GM12878 (cell line): ENCODE measurements at regions not wholly inside any gene's neighbourhood (a gene's known extent, or its start where the extent isn't known, plus 50 kb on each side); places are given as distances from the start of the nearest gene placed in this dataset.

ENCODE experiments used
- ATAC-seq: fragments of 200-7000 bp; cut with Tn5 transposase; 3 replicates; pipeline ENCODE4 v1.9.1; 2020; ENCODE audit warnings: mild to moderate bottlenecking, moderate library complexity
- BruUV-seq: library from RNA; stranded (reverse); fragments of 400-500 nt; replicated peaks from 2 replicates; lab custom pipeline; 2021; lab: Mats Ljungman, UMichigan
- CTCF ChIA-PET: fragments of 300-600 bp; sonication (Branson Sonifier 250); formaldehyde crosslinking; extraction: SDS; loops from one replicate; lab custom pipeline; 2021; ENCODE audit warnings: inconsistent platforms; lab: Yijun Ruan, JAX
- POLR2A ChIA-PET: fragments of 350-600 bp; formaldehyde crosslinking; extraction: SDS; loops from one replicate; lab custom pipeline; 2021; ENCODE audit warnings: inconsistent platforms; lab: Charles Lee
- RAD21 ChIA-PET: fragments of 300-600 bp; sonication (Branson Sonifier 250); formaldehyde crosslinking; loops from one replicate; lab custom pipeline; 2023; ENCODE audit warnings: antibody characterized with exemption; ENCODE audit not compliant: unreplicated experiment; lab: Charles Lee
- SMC1A ChIA-PET: fragments of 300-600 bp; sonication (Branson Sonifier 250); formaldehyde crosslinking; loops from one replicate; lab custom pipeline; 2023; ENCODE audit not compliant: unreplicated experiment, uncharacterized antibody; lab: Charles Lee
- DNase-seq: peaks from one replicate; pipeline ENCODE4 v3.0.0-alpha.2; 2011; ENCODE audit warnings: low read depth, low spot score
- FAIRE-seq: peaks from 3 replicates; lab custom pipeline; 2011; peaks lifted over from hg19 to GRCh38; lab: Jason Lieb, UNC
- H2AFZ ChIP-seq: 2 replicates; pipeline ENCODE4 v1.6.0; 2011; ENCODE audit warnings: low read depth, low read length, control low read depth; ENCODE audit not compliant: control insufficient read depth
- H3K27ac ChIP-seq: 2 replicates; pipeline ENCODE4 v1.5.1; 2011; ENCODE audit warnings: control low read depth; ENCODE audit not compliant: control insufficient read depth, insufficient read depth
- H3K27me3 ChIP-seq, 2 experiments: replicated peaks in 1 of 2; 2 replicates each; pipeline versions ENCODE4 v1.6.0 to v1.6.1; 2011; ENCODE audit warnings: low read length in 1 of 2; ENCODE audit not compliant: control insufficient read depth in 2 of 2, insufficient read depth in 2 of 2
- H3K36me3 ChIP-seq, 2 experiments: 2 replicates each; pipeline ENCODE4 v1.5.1; 2011; ENCODE audit warnings: low read length in 1 of 2; ENCODE audit not compliant: control insufficient read depth in 2 of 2, insufficient read depth in 2 of 2
- H3K4me1 ChIP-seq: 2 replicates; pipeline ENCODE4 v1.6.1; 2011; ENCODE audit warnings: mild to moderate bottlenecking, low read length, moderate library complexity, mixed read lengths; ENCODE audit not compliant: control insufficient read depth, insufficient read depth
- H3K4me2 ChIP-seq: 2 replicates; pipeline ENCODE4 v1.6.0; 2011; ENCODE audit warnings: control low read depth; ENCODE audit not compliant: control insufficient read depth, insufficient read depth
- H3K4me3 ChIP-seq: fragments of 200-600 bp; sonication (generic); 2 replicates; pipeline ENCODE4 v1.5.1; 2016
- H3K79me2 ChIP-seq: 2 replicates; pipeline ENCODE4 v1.6.0; 2011; ENCODE audit warnings: low read length; ENCODE audit not compliant: control insufficient read depth, insufficient read depth
- H3K9ac ChIP-seq: 2 replicates; pipeline ENCODE4 v1.8.0; 2011; ENCODE audit warnings: low read length, control low read depth, mixed read lengths; ENCODE audit not compliant: control insufficient read depth, insufficient read depth
- H3K9me3 ChIP-seq: replicated peaks from 3 replicates; pipeline ENCODE4 v1.5.1; 2011; ENCODE audit warnings: mild to moderate bottlenecking, low read length; ENCODE audit not compliant: control insufficient read depth, insufficient read depth
- H4K20me1 ChIP-seq: 2 replicates; pipeline ENCODE4 v1.6.0; 2011; ENCODE audit not compliant: control insufficient read depth, insufficient read depth
- BCL11A ChIP-seq: IDR thresholded peaks from 2 replicates; pipeline ENCODE4 v1.6.1; 2011; ENCODE audit warnings: low read depth, low read length
- HCFC1 ChIP-seq: fragments of 150-350 bp; IDR thresholded peaks from 2 replicates; pipeline ENCODE4 v1.6.1; 2014; ENCODE audit warnings: low read length
- LARP7 ChIP-seq: fragments of 450-650 bp; IDR thresholded peaks from 2 replicates; pipeline ENCODE4 v1.6.1; 2017; ENCODE audit warnings: mild to moderate bottlenecking
- MEF2A ChIP-seq: IDR thresholded peaks from 2 replicates; pipeline ENCODE4 v1.6.1; 2011; ENCODE audit warnings: low read depth, mild to moderate bottlenecking, low read length, moderate library complexity; ENCODE audit not compliant: insufficient read depth
- MTA2 ChIP-seq: fragments of 450-650 bp; IDR thresholded peaks from 2 replicates; pipeline ENCODE4 v1.6.1; 2016; ENCODE audit warnings: low read depth, mild to moderate bottlenecking, moderate library complexity
- NFIC ChIP-seq: IDR thresholded peaks from 2 replicates; pipeline ENCODE4 v1.6.1; 2012; ENCODE audit warnings: low read depth, mild to moderate bottlenecking, inconsistent platforms, low read length, moderate library complexity
- NR2C1 ChIP-seq: fragments of 450-650 bp; IDR thresholded peaks from 2 replicates; pipeline ENCODE4 v1.6.1; 2017; ENCODE audit warnings: antibody characterized with exemption, mild to moderate bottlenecking, moderate library complexity
- PAX8 ChIP-seq: fragments of 450-650 bp; IDR thresholded peaks from 2 replicates; pipeline ENCODE4 v1.6.1; 2017; ENCODE audit warnings: mild to moderate bottlenecking, moderate library complexity
- SUPT20H ChIP-seq: IDR thresholded peaks from 2 replicates; pipeline ENCODE4 v1.6.1; 2011; ENCODE audit warnings: low read depth, mild to moderate bottlenecking, low read length, moderate library complexity, borderline replicate concordance; ENCODE audit not compliant: control insufficient read depth
- ZBED1 ChIP-seq: IDR thresholded peaks from 2 replicates; pipeline ENCODE4 v1.6.1; 2016; ENCODE audit warnings: borderline replicate concordance
- ZNF622 ChIP-seq: fragments of 450-650 bp; IDR thresholded peaks from 2 replicates; pipeline ENCODE4 v1.6.1; 2017; ENCODE audit warnings: mild to moderate bottlenecking, inconsistent platforms
- WGBS: methylation state at CpG from one replicate; pipeline ENCODE4 v1.1.6; 2016; ENCODE audit warnings: low lambda C conversion rate; ENCODE audit not compliant: insufficient replicate concordance, insufficient coverage; ENCODE audit errors: missing lambda C conversion rate; 5-methylcytosine and 5-hydroxymethylcytosine counted together
- in situ Hi-C: fragments of 300-500 bp; cut with MboI; formaldehyde crosslinking; loops from 9 replicates; pipeline ENCODE4 v1.14.3; 2018; ENCODE audit warnings: mixed read lengths
- intact Hi-C: fragments of 100-400 bp; cut with micrococcal nuclease; formaldehyde crosslinking; loops from one replicate; pipeline ENCODE4 v1.14.2; 2022; ENCODE audit not compliant: unreplicated experiment

DNA sequence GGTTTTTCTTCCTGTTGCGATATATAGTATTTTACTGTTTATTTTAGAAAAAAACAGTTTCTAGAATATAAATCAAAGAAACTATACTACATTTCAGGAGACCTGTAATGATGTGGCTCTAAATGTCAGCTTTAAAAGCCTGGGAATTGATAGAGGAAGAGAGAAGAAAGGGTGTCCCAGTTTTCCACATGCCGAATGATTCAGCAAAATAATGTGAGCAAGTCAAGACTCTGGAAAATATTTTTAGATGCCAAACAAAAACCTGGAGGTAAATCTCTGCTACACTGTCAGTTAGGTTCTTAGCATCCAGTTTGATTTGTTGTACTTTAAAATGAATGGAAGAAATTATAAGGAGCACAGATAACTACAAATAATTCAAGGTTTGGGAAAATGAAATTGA, 67.1 kb upstream of the DSG1 start:
- intact Hi-C loops, result no loop called here
- Histone ChIP-seq H3K4me2 (no peak overlapping the region), H3K4me1 (no peaks in the 10 kb centered on the region)
- no TSS peak for BruUV-seq
- no peak for DNase-seq
- RAD21 ChIA-PET, result no interaction called here
- TF ChIP-seq ZBED1, result no peak
- TF ChIP-seq, all 136 proteins: peak for 0
- 94% methylated on average over 2 of the region's 2 CpGs for WGBS
- CTCF ChIA-PET, result interaction anchor here (0.6 to 1.9 kb wide), 2 partner anchors 8 to 9 kb away, joined by 4 to 5 read pairs; no protein-coding TSS in a partner anchor
- H2AFZ ChIP-seq, result no peak overlapping the region
- no peaks in the 10 kb centered on the region for H3K27me3 ChIP-seq
- SMC1A ChIA-PET, result interaction anchor here (0.9 to 2.1 kb wide), 3 partner anchors 10 to 32 kb away, joined by 3 to 7 read pairs (median 4); no protein-coding TSS in a partner anchor
- ATAC-seq, result no peak
- H4K20me1 ChIP-seq, result no peaks in the 10 kb centered on the region
- no peak for FAIRE-seq
- no peaks in the 10 kb centered on the region for H3K79me2 ChIP-seq
- no peak overlapping the region for H3K4me3 ChIP-seq
- H3K27ac ChIP-seq, result no peak overlapping the region
- in situ Hi-C loops, result no loop called here
- no peak overlapping the region for H3K9ac ChIP-seq
- no peaks in the 10 kb centered on the region for H3K36me3 ChIP-seq
- H3K9me3 ChIP-seq, result no peaks in the 10 kb centered on the region; the same call in 2 of the 3 replicates
- POLR2A ChIA-PET, result no interaction called here

GRCh38 chr18:31252522-31252921, 65.4 kb upstream of the DSG1 start:
- DNase-seq, result no peak
- no peaks in the 10 kb centered on the region for H3K36me3 ChIP-seq
- H3K4me3 ChIP-seq, result no peak overlapping the region
- no peak overlapping the region for H2AFZ ChIP-seq
- TF ChIP-seq ZNF622 (no peak), PAX8 (no peak), SUPT20H (no peak), NR2C1 (no peak), BCL11A (no peak), MEF2A (0 out of 2 replicates have a peak, but pooled peaks have one; percentile 15), HCFC1 (no peak), MTA2 (peak; percentile 59; the same call in 1 of the 2 replicates), LARP7 (no peak), NFIC (no peak)
- TF ChIP-seq, all 136 proteins: peak for 2
- POLR2A ChIA-PET, result no interaction called here
- Histone ChIP-seq H3K4me2 (peak overlapping the region; percentile 19; the same call in 1 of the 2 replicates), H3K9ac (no peak overlapping the region), H3K79me2 (no peaks in the 10 kb centered on the region), H4K20me1 (no peaks in the 10 kb centered on the region), H3K9me3 (no peaks in the 10 kb centered on the region), H3K4me1 (no peaks in the 10 kb centered on the region; the same call in 1 of the 2 replicates), H3K27me3 (no peaks in the 10 kb centered on the region), H3K27ac (no peak overlapping the region)
- RAD21 ChIA-PET, result interaction anchor here (0.6 to 1.5 kb wide), 4 partner anchors 9 to 21 kb away, joined by 3 to 7 read pairs (median 5); no protein-coding TSS in a partner anchor
- 72% methylated on average over 1 of the region's 1 CpG for WGBS
- ATAC-seq (peak; percentile 47), FAIRE-seq (no peak)
- no TSS peak for BruUV-seq
- intact Hi-C loops, result no loop called here
- SMC1A ChIA-PET, result interaction anchor here (0.9 to 2.1 kb wide), 6 partner anchors 8 to 430 kb away, joined by 3 to 7 read pairs (median 4); no protein-coding TSS in a partner anchor
- CTCF ChIA-PET, result interaction anchor here (1.3 kb wide), 1 partner anchor 9 kb away, joined by 4 read pairs; no protein-coding TSS in a partner anchor
- in situ Hi-C loops, result no loop called here
